Neural progenitor cell (in vitro differentiated cells): ENCODE measurements at regions not wholly inside any gene's neighbourhood (a gene's known extent, or its start where the extent isn't known, plus 50 kb on each side); places are given as distances from the start of the nearest gene placed in this dataset.
"Not testable (repeated sequence)": the region's sequence is repeated elsewhere in the genome, so short reads cannot be mapped to it uniquely, and the experiment has no call there.

Experiments
- EZH2 ChIP-seq: fragments of 200-600 bp; sonication (generic); IDR thresholded peaks from 2 replicates; pipeline ENCODE4 v1.6.1; 2017; ENCODE audit warnings: antibody characterized with exemption, mild to moderate bottlenecking, moderate library complexity
- EZH2phosphoT487 ChIP-seq: fragments of 200-600 bp; sonication (generic); IDR thresholded peaks from 2 replicates; pipeline ENCODE4 v1.6.1; 2017; ENCODE audit warnings: antibody characterized with exemption

DNA sequence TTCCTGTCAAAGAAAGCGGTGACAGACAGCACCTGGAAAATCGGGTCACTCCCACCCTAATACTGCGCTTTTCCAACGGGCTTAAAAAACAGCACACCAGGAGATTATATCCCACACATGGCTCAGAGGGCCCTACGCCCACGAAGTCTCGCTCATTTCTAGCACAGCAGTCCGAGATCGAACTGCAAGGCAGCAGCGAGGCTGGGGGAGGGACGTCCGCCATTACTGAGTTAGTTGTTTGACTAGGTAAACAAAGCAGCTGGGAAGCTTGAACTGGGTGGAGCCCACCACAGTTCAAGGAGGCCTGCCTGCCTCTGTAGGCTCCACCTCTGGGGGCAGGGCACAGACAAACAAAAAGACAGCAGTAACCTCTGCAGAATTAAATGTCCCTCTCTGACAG, 297.3 kb upstream of the STAC start:
- not testable (repeated sequence) for TF ChIP-seq EZH2phosphoT487, EZH2
